NOMO-1 (cell line): ENCODE measurements at regions not wholly inside any gene's neighbourhood (a gene's known extent, or its start where the extent isn't known, plus 50 kb on each side); places are given as distances from the start of the nearest gene placed in this dataset.

ENCODE experiments used
- DNase-seq, 2 experiments: peaks; one replicate each; lab custom pipeline; 2025; ENCODE audit not compliant: unreplicated experiment in 2 of 2; lab: John Stamatoyannopoulos, UW

- DNase-seq = no peak
These were observed 68.0 kb upstream of the NR3C2 start for GRCh38 chr4:148510211-148510610.

DNA sequence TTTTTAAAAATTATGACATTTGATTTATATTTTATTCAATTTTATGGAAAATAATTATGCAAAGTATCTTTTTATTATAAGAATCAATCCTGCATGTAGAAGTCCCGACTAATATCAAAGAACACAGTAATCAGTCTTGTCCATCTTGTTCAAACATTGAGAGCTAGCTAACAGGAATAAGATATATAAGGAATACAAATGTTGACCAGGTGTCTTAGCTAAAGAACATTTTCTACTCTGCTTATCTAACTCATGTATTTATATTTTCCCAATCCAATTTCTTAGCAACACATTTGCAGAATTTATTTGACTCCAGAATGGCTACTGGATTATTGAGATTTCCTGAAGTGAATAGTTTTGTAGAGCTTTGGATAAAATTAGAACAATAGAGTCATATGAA lies 61.5 kb upstream of the NR3C2 start:
- no peak for DNase-seq

GRCh38 chr4:148497258-148497657 lies 55.0 kb upstream of the NR3C2 start:
- no peak for DNase-seq

- no peak for DNase-seq
These were observed 53.2 kb upstream of the NR3C2 start for GRCh38 chr4:148495463-148495862.
